HCT116 (cell line): ENCODE measurements at regions not wholly inside any gene's neighbourhood (a gene's known extent, or its start where the extent isn't known, plus 50 kb on each side); places are given as distances from the start of the nearest gene placed in this dataset.

Source experiments
- ATAC-seq: fragments of 200-7000 bp; cut with Tn5 transposase; 2 replicates; pipeline ENCODE4 v1.9.1; 2020; ENCODE audit warnings: mild to moderate bottlenecking, moderate library complexity
- BruUV-seq: library from RNA; stranded (reverse); fragments of 400-500 nt; replicated peaks from 2 replicates; lab custom pipeline; 2021; lab: Mats Ljungman, UMichigan
- CTCF ChIA-PET: fragments of 300-600 bp; sonication (Branson Sonifier 250); formaldehyde crosslinking; loops from one replicate; lab custom pipeline; 2021; ENCODE audit warnings: antibody characterized with exemption; lab: Charles Lee
- POLR2A ChIA-PET: fragments of 300-600, 350-600 bp; sonication (Branson Sonifier 250); formaldehyde crosslinking; loops from one replicate; lab custom pipeline; 2021; ENCODE audit warnings: antibody characterized with exemption; lab: Charles Lee
- RAD21 ChIA-PET, 2 experiments: fragments of 300-600 bp; sonication (Branson Sonifier 250); formaldehyde crosslinking; loops; one replicate each; lab custom pipeline; 2023; ENCODE audit warnings: low total read pairs in 2 of 2; ENCODE audit not compliant: uncharacterized antibody in 2 of 2, unreplicated experiment in 2 of 2, low non-redundant PET in 1 of 2; lab: Charles Lee
- DNase-seq: peaks from one replicate; pipeline ENCODE4 v3.0.0-alpha.2; 2010; ENCODE audit warnings: low read depth, low spot score
- H2AFZ ChIP-seq: fragments of 200-600 bp; shearing (Covaris generic), sonication (generic); 2 replicates; pipeline ENCODE4 v1.6.1; 2017; ENCODE audit warnings: low read depth, mixed run types, mixed read lengths, antibody characterized with exemption, low read length; ENCODE audit not compliant: poor library complexity, severe bottlenecking
- H3K27ac ChIP-seq: 2 replicates; pipeline ENCODE4 v1.5.1; 2012; ENCODE audit warnings: low read depth, low read length
- H3K27me3 ChIP-seq: fragments of 200-600 bp; sonication (generic); 2 replicates; pipeline ENCODE4 v1.6.1; 2016; ENCODE audit warnings: mixed run types, low read length, mixed read lengths; ENCODE audit not compliant: insufficient read depth
- H3K36me3 ChIP-seq, 2 experiments: fragments of 200-500 bp in 1 of 2; fragments of 200-600 bp in 1 of 2; sonication (Bioruptor generic) in 1 of 2; sonication (generic) in 1 of 2; 2 replicates each; pipeline versions ENCODE4 v1.5.1 to v1.6.1; 2014 to 2016; ENCODE audit warnings: low read length in 2 of 2, inconsistent platforms in 1 of 2, mixed read lengths in 1 of 2, mixed run types in 1 of 2; ENCODE audit not compliant: insufficient read depth in 2 of 2, control insufficient read depth in 1 of 2
- H3K4me1 ChIP-seq, 2 experiments: fragments of 200-600 bp in 1 of 2; sonication (generic) in 1 of 2; 2 replicates each; pipeline versions ENCODE4 v1.5.1 to v1.6.1; 2012 to 2017; ENCODE audit warnings: low read length in 2 of 2, inconsistent platforms in 1 of 2, mild to moderate bottlenecking in 1 of 2, mixed read lengths in 1 of 2, mixed run types in 1 of 2, moderate library complexity in 1 of 2; ENCODE audit not compliant: insufficient read depth in 2 of 2, control insufficient read depth in 1 of 2
- H3K4me2 ChIP-seq: fragments of 200-600 bp; sonication (generic); 2 replicates; pipeline ENCODE4 v1.6.1; 2017; ENCODE audit warnings: mixed run types, low read length, mixed read lengths
- H3K4me3 ChIP-seq, 2 experiments: fragments of 200-600 bp in 1 of 2; sonication (generic) in 1 of 2; replicated peaks in 1 of 2; 2 replicates each; pipeline ENCODE4 v1.5.1; 2011 to 2016; ENCODE audit warnings: low read length in 2 of 2, control low read depth in 1 of 2, low read depth in 1 of 2, mild to moderate bottlenecking in 1 of 2, mixed read lengths in 1 of 2, mixed run types in 1 of 2
- H3K79me2 ChIP-seq: fragments of 200-600 bp; sonication (generic); 2 replicates; pipeline ENCODE4 v1.6.1; 2017; ENCODE audit warnings: mild to moderate bottlenecking, mixed run types, low read length, moderate library complexity, mixed read lengths; ENCODE audit not compliant: insufficient read depth
- H3K9ac ChIP-seq: fragments of 200-600 bp; sonication (generic); 2 replicates; pipeline ENCODE4 v1.6.1; 2016; ENCODE audit warnings: low read length, mixed read lengths
- H3K9me2 ChIP-seq: fragments of 200-600 bp; sonication (generic), shearing (Covaris generic); 2 replicates; pipeline ENCODE4 v1.6.1; 2017; ENCODE audit warnings: mixed run types, mild to moderate bottlenecking, moderate library complexity; ENCODE audit not compliant: insufficient read depth
- H3K9me3 ChIP-seq, 2 experiments: fragments of 200-500 bp in 1 of 2; fragments of 200-600 bp in 1 of 2; sonication (Bioruptor generic) in 1 of 2; sonication (generic) in 1 of 2; 2 replicates each; pipeline ENCODE4 v1.6.1; 2014 to 2017; ENCODE audit warnings: low read length in 2 of 2, mixed read lengths in 2 of 2, inconsistent platforms in 1 of 2, low read depth in 1 of 2, mild to moderate bottlenecking in 1 of 2, mixed run types in 1 of 2, moderate library complexity in 1 of 2; ENCODE audit not compliant: control insufficient read depth in 1 of 2, insufficient read depth in 1 of 2
- H4K20me1 ChIP-seq: fragments of 200-600 bp; sonication (generic), shearing (Covaris generic); 2 replicates; pipeline ENCODE4 v1.6.1; 2017; ENCODE audit warnings: mixed run types, mild to moderate bottlenecking, moderate library complexity; ENCODE audit not compliant: insufficient read depth
- ATF3 ChIP-seq: IDR thresholded peaks from 2 replicates; pipeline ENCODE4 v1.6.1; 2012
- CEBPB ChIP-seq: IDR thresholded peaks from 2 replicates; pipeline ENCODE4 v1.6.1; 2012; ENCODE audit warnings: low read depth
- CTCF ChIP-seq, 3 experiments: fragments of 200-600 bp in 1 of 3; sonication (generic) in 1 of 3; IDR thresholded peaks in 2 of 3; conservative IDR thresholded peaks in 1 of 3; 2 replicates each; pipeline ENCODE4 v1.5.1; 2012 to 2017; ENCODE audit warnings: low read depth in 2 of 3, low read length in 2 of 3, antibody characterized with exemption in 1 of 3, borderline replicate concordance in 1 of 3, control low read depth in 1 of 3, mild to moderate bottlenecking in 1 of 3, mixed read lengths in 1 of 3, mixed run types in 1 of 3, moderate library complexity in 1 of 3; ENCODE audit not compliant: insufficient read depth in 1 of 3
- ELF1 ChIP-seq: IDR thresholded peaks from 2 replicates; pipeline ENCODE4 v1.6.1; 2012; ENCODE audit warnings: low read depth, borderline replicate concordance
- EZH2 ChIP-seq: fragments of 200-600 bp; sonication (generic); IDR thresholded peaks from 2 replicates; pipeline ENCODE4 v1.6.1; 2017; ENCODE audit warnings: antibody characterized with exemption, mixed run types
- FOSL1 ChIP-seq: IDR thresholded peaks from 2 replicates; pipeline ENCODE4 v1.6.1; 2012; ENCODE audit warnings: low read depth
- RAD21 ChIP-seq: IDR thresholded peaks from 2 replicates; pipeline ENCODE4 v1.6.1; 2012; ENCODE audit warnings: low read depth, mild to moderate bottlenecking
- REST ChIP-seq: IDR thresholded peaks from 2 replicates; pipeline ENCODE4 v1.6.1; 2012; ENCODE audit warnings: low read depth
- SIN3A ChIP-seq: IDR thresholded peaks from 2 replicates; pipeline ENCODE4 v1.6.1; 2012; ENCODE audit warnings: low read depth
- SRF ChIP-seq: IDR thresholded peaks from 2 replicates; pipeline ENCODE4 v1.6.1; 2012; ENCODE audit warnings: low read depth
- YY1 ChIP-seq: IDR thresholded peaks from 2 replicates; pipeline ENCODE4 v1.6.1; 2011; ENCODE audit warnings: low read length, low read depth, moderate library complexity, mild to moderate bottlenecking; ENCODE audit not compliant: insufficient replicate concordance; ENCODE audit errors: extremely low read depth
- ZFX ChIP-seq: fragments of 450-650 bp; IDR thresholded peaks from 2 replicates; pipeline ENCODE4 v1.6.1; 2017
- intact Hi-C: fragments of 100-400 bp; cut with micrococcal nuclease; formaldehyde crosslinking; loops from 2 replicates; pipeline ENCODE4 v1.10.0; 2022

GRCh38 chr4:153060196-153060595 lies 124.1 kb downstream of the FHDC1 start:
- Histone ChIP-seq H3K4me3 (no peak overlapping the region), H3K27ac (no peak overlapping the region), H3K36me3 (no peaks in the 10 kb centered on the region), H3K9ac (no peak overlapping the region), H4K20me1 (no peaks in the 10 kb centered on the region), H3K27me3 (no peaks in the 10 kb centered on the region; the same call in 1 of the 2 replicates), H3K9me2 (no peaks in the 10 kb centered on the region), H3K79me2 (no peaks in the 10 kb centered on the region), H2AFZ (no peak overlapping the region), H3K4me2 (no peak overlapping the region), H3K4me1 (no peaks in the 10 kb centered on the region), H3K9me3 (no peaks in the 10 kb centered on the region)
- no peak for DNase-seq
- intact Hi-C loops = no loop called here
- ChIA-PET POLR2A (no interaction called here), CTCF (no interaction called here), RAD21 (no interaction called here)
- TF ChIP-seq REST = no peak
- no peak for TF ChIP-seq CTCF (IDR thresholded peaks at IDR 0.05 in 2 of 3, conservative IDR thresholded peaks at IDR 0.05 in 1 of 3; ENCODE audit: borderline replicate concordance in 1 of 3, insufficient read depth in 1 of 3, low read depth in 2 of 3, low read length in 2 of 3)
- no peak for TF ChIP-seq ZFX
- no peak for TF ChIP-seq CEBPB
- TF ChIP-seq FOSL1 = no peak
- TF ChIP-seq RAD21 = no peak
- no peak for TF ChIP-seq EZH2
- TF ChIP-seq SIN3A = no peak
- TF ChIP-seq SRF = no peak
- TF ChIP-seq YY1 = no peak
- TF ChIP-seq ELF1 = no peak
- no peak for TF ChIP-seq ATF3
- no peak for ATAC-seq
- no TSS peak for BruUV-seq
